T-cell (primary cell): ENCODE measurements at regions not wholly inside any gene's neighbourhood (a gene's known extent, or its start where the extent isn't known, plus 50 kb on each side); places are given as distances from the start of the nearest gene placed in this dataset.

Experiments used
- ATAC-seq, 4 experiments: fragments of 200-7000 bp in 3 of 4; fragments of 150-1000 bp in 1 of 4; cut with Tn5 transposase; replicated peaks in 1 of 4; 1 replicate in 3 of 4; 2 replicates in 1 of 4; pipeline ENCODE4 v1.10.0; 2021; ENCODE audit warnings: moderate library complexity in 3 of 4, mild to moderate bottlenecking in 2 of 4, moderate number of reproducible peaks in 1 of 4
- CTCF ChIA-PET, 2 donors: fragments of 300-600 bp; sonication (Branson Sonifier 250); formaldehyde crosslinking; loops; one replicate each; lab custom pipeline; 2022; ENCODE audit warnings: antibody characterized with exemption in 2 of 2; lab: Charles Lee
- POLR2A ChIA-PET, 2 donors: fragments of 300-600 bp; sonication (Branson Sonifier 250); formaldehyde crosslinking; loops; one replicate each; lab custom pipeline; 2022; ENCODE audit warnings: antibody characterized with exemption in 2 of 2; lab: Charles Lee
- DNase-seq, 35 experiments: peaks; one replicate each; pipeline versions ENCODE4 v3.0.0 to v3.0.0-alpha.2; 2013 to 2023
- H3K27ac ChIP-seq: one replicate; pipeline ENCODE4 v1.5.1; 2013; ENCODE audit warnings: low read length
- H3K27me3 ChIP-seq, 2 experiments: replicated peaks in 1 of 2; 1 replicate in 1 of 2; 2 replicates in 1 of 2; pipeline versions ENCODE4 v1.6.1 to v1.7.0; 2013; ENCODE audit warnings: low read length in 1 of 2, mixed read lengths in 1 of 2; ENCODE audit not compliant: control insufficient read depth in 2 of 2, insufficient read depth in 2 of 2; ENCODE audit errors: extremely low read depth in 1 of 2
- H3K36me3 ChIP-seq, 2 donors: 1 replicate in 1 of 2; 2 replicates in 1 of 2; pipeline versions ENCODE4 v1.6.1 to v1.7.0; 2013; ENCODE audit warnings: low read length in 1 of 2; ENCODE audit not compliant: control insufficient read depth in 2 of 2, insufficient read depth in 1 of 2; ENCODE audit errors: extremely low read depth in 1 of 2
- H3K4me1 ChIP-seq, 2 experiments: 1 replicate in 1 of 2; 2 replicates in 1 of 2; pipeline versions ENCODE4 v1.6.1 to v1.7.0; 2013; ENCODE audit warnings: low read length in 2 of 2, mixed read lengths in 1 of 2; ENCODE audit not compliant: insufficient read depth in 2 of 2, control insufficient read depth in 1 of 2; ENCODE audit errors: extremely low read depth in 1 of 2
- H3K4me3 ChIP-seq, 2 donors: 1 replicate in 1 of 2; 2 replicates in 1 of 2; pipeline versions ENCODE4 v1.5.1 to v1.7.0; 2013; ENCODE audit warnings: mild to moderate bottlenecking in 2 of 2, low read length in 1 of 2, moderate library complexity in 1 of 2; ENCODE audit not compliant: control insufficient read depth in 1 of 2; ENCODE audit errors: extremely low read depth in 1 of 2
- H3K9me3 ChIP-seq: 2 replicates; pipeline ENCODE4 v1.7.0; 2013
- H3K27ac Mint-ChIP-seq, 2 donors: one replicate each; pipeline ENCODE4 v1.8.0; 2020 to 2021; ENCODE audit warnings: mild to moderate bottlenecking in 2 of 2, mixed read lengths in 2 of 2
- H3K27me3 Mint-ChIP-seq, 2 donors: one replicate each; pipeline ENCODE4 v1.8.0; 2021 to 2022; ENCODE audit warnings: mixed read lengths in 2 of 2
- H3K36me3 Mint-ChIP-seq: one replicate; pipeline ENCODE4 v1.8.0; 2021; ENCODE audit warnings: mixed read lengths
- H3K4me1 Mint-ChIP-seq, 3 donors: one replicate each; pipeline ENCODE4 v1.8.0; 2020 to 2022; ENCODE audit warnings: mixed read lengths in 3 of 3, mild to moderate bottlenecking in 1 of 3
- H3K4me3 Mint-ChIP-seq, 3 donors: one replicate each; pipeline ENCODE4 v1.8.0; 2020 to 2022; ENCODE audit warnings: mild to moderate bottlenecking in 3 of 3, mixed read lengths in 3 of 3, moderate library complexity in 3 of 3
- H3K9me3 Mint-ChIP-seq, 3 donors: one replicate each; pipeline ENCODE4 v1.8.0; 2020 to 2022; ENCODE audit warnings: mixed read lengths in 3 of 3
- WGBS: methylation state at CpG from one replicate; pipeline ENCODE4 v1.1.5; 2013; ENCODE audit warnings: missing lambda C conversion rate; ENCODE audit not compliant: insufficient coverage; 5-methylcytosine and 5-hydroxymethylcytosine counted together

- H3K27me3 ChIP-seq: peaks cover 0 to 2% of the 10 kb centered on the region in 2 experiments
- H3K9me3 ChIP-seq: no peaks in the 10 kb centered on the region
- 68% methylated on average over 4 of the region's 12 CpGs for WGBS
- H3K27ac ChIP-seq: no peak overlapping the region
- peaks cover 0 to 3% of the 10 kb centered on the region in 2 donors for H3K27me3 Mint-ChIP-seq
- no peaks in the 10 kb centered on the region for H3K4me1 Mint-ChIP-seq
- H3K4me3 Mint-ChIP-seq: no peak overlapping the region
- no peaks in the 10 kb centered on the region for H3K36me3 Mint-ChIP-seq
- H3K36me3 ChIP-seq: no peaks in the 10 kb centered on the region
- peaks cover 0 to 6% of the 10 kb centered on the region in 2 experiments for H3K4me1 ChIP-seq
- no peak overlapping the region for H3K4me3 ChIP-seq
- no peak for DNase-seq
- ChIA-PET POLR2A (no interaction called here), CTCF (no interaction called here)
- no peaks in the 10 kb centered on the region for H3K9me3 Mint-ChIP-seq
- no peak for ATAC-seq
- H3K27ac Mint-ChIP-seq: no peak overlapping the region
Observed at GRCh38 chr5:6872441-6873160, 159.4 kb downstream of the TENT4A start.

GRCh38 chr5:6873359-6873758, 160.1 kb downstream of the TENT4A start:
- peaks cover 2 to 3% of the 10 kb centered on the region in 2 donors for H3K27me3 Mint-ChIP-seq
- H3K4me1 ChIP-seq: peaks cover 0 to 6% of the 10 kb centered on the region in 2 experiments
- WGBS: no CpG with 5 or more reads among the region's 3 CpGs
- CTCF ChIA-PET: no interaction called here
- H3K9me3 ChIP-seq: no peaks in the 10 kb centered on the region
- no peaks in the 10 kb centered on the region for H3K9me3 Mint-ChIP-seq
- H3K4me1 Mint-ChIP-seq: no peaks in the 10 kb centered on the region
- DNase-seq (no peak), ATAC-seq (no peak)
- H3K4me3 Mint-ChIP-seq: no peak overlapping the region
- H3K36me3 ChIP-seq: no peaks in the 10 kb centered on the region
- POLR2A ChIA-PET: no interaction called here
- H3K27ac Mint-ChIP-seq: no peak overlapping the region
- no peaks in the 10 kb centered on the region for H3K36me3 Mint-ChIP-seq
- H3K27me3 ChIP-seq: peaks cover 0 to 8% of the 10 kb centered on the region in 2 experiments
- no peak overlapping the region for H3K4me3 ChIP-seq
- no peak overlapping the region for H3K27ac ChIP-seq

GRCh38 chr5:6875376-6875775, 162.1 kb downstream of the TENT4A start:
- H3K4me1 ChIP-seq: no peaks in the 10 kb centered on the region
- peaks cover 2 to 3% of the 10 kb centered on the region in 2 donors for H3K27me3 Mint-ChIP-seq
- no peaks in the 10 kb centered on the region for H3K36me3 Mint-ChIP-seq
- 96% methylated on average over 5 of the region's 6 CpGs for WGBS
- DNase-seq (no peak), ATAC-seq (no peak)
- CTCF ChIA-PET: interaction anchor here in 1 of 2 donors (0.5 kb wide), 1 partner anchor 991 kb away, joined by 3 read pairs; no protein-coding TSS in a partner anchor
- H3K27ac ChIP-seq: no peak overlapping the region
- POLR2A ChIA-PET: no interaction called here
- H3K27ac Mint-ChIP-seq: no peak overlapping the region
- peaks cover 0 to 10% of the 10 kb centered on the region in 2 experiments for H3K27me3 ChIP-seq
- no peaks in the 10 kb centered on the region for H3K9me3 Mint-ChIP-seq
- H3K9me3 ChIP-seq: no peaks in the 10 kb centered on the region
- no peaks in the 10 kb centered on the region for H3K4me1 Mint-ChIP-seq
- H3K4me3 ChIP-seq: no peak overlapping the region
- no peak overlapping the region for H3K4me3 Mint-ChIP-seq
- H3K36me3 ChIP-seq: no peaks in the 10 kb centered on the region

GRCh38 chr5:6877986-6878828, 165.0 kb downstream of the TENT4A start:
- Histone ChIP-seq H3K4me3 (no peak overlapping the region), H3K4me1 (no peaks in the 10 kb centered on the region), H3K9me3 (no peaks in the 10 kb centered on the region), H3K27ac (no peak overlapping the region), H3K36me3 (no peaks in the 10 kb centered on the region), H3K27me3 (peaks cover 0 to 10% of the 10 kb centered on the region in 2 experiments)
- Mint-ChIP-seq H3K36me3 (no peaks in the 10 kb centered on the region), H3K27ac (no peak overlapping the region), H3K9me3 (no peaks in the 10 kb centered on the region), H3K4me3 (no peak overlapping the region), H3K4me1 (no peaks in the 10 kb centered on the region), H3K27me3 (peaks cover 2 to 3% of the 10 kb centered on the region in 2 donors)
- POLR2A ChIA-PET: no interaction called here
- DNase-seq: no peak
- CTCF ChIA-PET: interaction anchor here in 1 of 2 donors (0.6 kb wide), 1 partner anchor 256 kb away, joined by 3 read pairs; no protein-coding TSS in a partner anchor
- no peak for ATAC-seq
- WGBS: 64% methylated on average over 6 of the region's 13 CpGs

- Mint-ChIP-seq H3K27ac (no peak overlapping the region), H3K27me3 (no peaks in the 10 kb centered on the region), H3K4me3 (no peak overlapping the region), H3K4me1 (no peaks in the 10 kb centered on the region), H3K36me3 (no peaks in the 10 kb centered on the region), H3K9me3 (peaks cover 11 to 37% (median 25%) of the 10 kb centered on the region in 3 donors)
- Histone ChIP-seq H3K9me3 (no peaks in the 10 kb centered on the region), H3K4me3 (no peak overlapping the region), H3K36me3 (no peaks in the 10 kb centered on the region), H3K27me3 (no peaks in the 10 kb centered on the region), H3K27ac (no peak overlapping the region), H3K4me1 (no peaks in the 10 kb centered on the region)
- 80% methylated on average over 1 of the region's 2 CpGs for WGBS
- DNase-seq (no peak), ATAC-seq (no peak)
- POLR2A ChIA-PET: no interaction called here
- CTCF ChIA-PET: no interaction called here
Observed at GRCh38 chr5:6885581-6885980, 172.3 kb downstream of the TENT4A start.

GRCh38 chr5:6886866-6887265, 173.6 kb downstream of the TENT4A start:
- Mint-ChIP-seq H3K4me1 (no peaks in the 10 kb centered on the region), H3K36me3 (no peaks in the 10 kb centered on the region), H3K4me3 (no peak overlapping the region), H3K27me3 (no peaks in the 10 kb centered on the region), H3K9me3 (peaks cover 14 to 40% (median 25%) of the 10 kb centered on the region in 3 donors), H3K27ac (no peak overlapping the region)
- no peaks in the 10 kb centered on the region for H3K27me3 ChIP-seq
- no peaks in the 10 kb centered on the region for H3K4me1 ChIP-seq
- no peak for ATAC-seq
- ChIA-PET POLR2A (no interaction called here), CTCF (interaction anchor here in 1 of 2 donors (0.5 kb wide), 1 partner anchor 30 kb away, joined by 5 read pairs; no protein-coding TSS in a partner anchor)
- H3K4me3 ChIP-seq: no peak overlapping the region
- 33% methylated on average over 3 of the region's 3 CpGs for WGBS
- DNase-seq: no peak
- no peak overlapping the region for H3K27ac ChIP-seq
- no peaks in the 10 kb centered on the region for H3K9me3 ChIP-seq
- no peaks in the 10 kb centered on the region for H3K36me3 ChIP-seq
